Activated CD8-positive, alpha-beta memory T cell treated with anti-CD3 and anti-CD28 coated beads, Interleukin-2, amount 50 U/mL, for 24 hours (primary cell): ENCODE measurements at regions not wholly inside any gene's neighbourhood (a gene's known extent, or its start where the extent isn't known, plus 50 kb on each side); places are given as distances from the start of the nearest gene placed in this dataset.
"Not testable (repeated sequence)": the region's sequence is repeated elsewhere in the genome, so short reads cannot be mapped to it uniquely, and the experiment has no call there.

ENCODE experiments used
- DNase-seq: peaks from one replicate; pipeline ENCODE4 v3.0.0-alpha.2; 2020; ENCODE audit errors: extremely low read depth

DNA sequence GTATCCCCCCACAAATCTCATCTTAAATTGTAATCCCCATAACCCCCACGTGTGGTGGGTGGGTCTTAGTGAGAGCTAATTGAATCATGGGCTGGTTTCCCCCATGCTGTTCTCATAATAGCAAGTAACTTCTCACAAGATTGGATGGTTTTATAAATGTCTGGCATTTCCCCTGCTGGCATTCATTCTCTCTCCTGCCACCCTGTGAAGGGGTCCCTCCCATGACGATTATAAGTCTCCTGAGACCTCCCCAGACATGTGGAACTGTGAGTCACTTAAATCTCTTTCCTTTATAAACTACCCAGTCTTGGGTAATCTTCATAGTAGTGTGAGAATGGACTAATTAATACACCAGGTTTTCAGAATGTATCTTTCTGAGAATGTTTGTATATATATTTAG is 1159.4 kb downstream of the FAM181B start:
- DNase-seq, result no peak

DNA sequence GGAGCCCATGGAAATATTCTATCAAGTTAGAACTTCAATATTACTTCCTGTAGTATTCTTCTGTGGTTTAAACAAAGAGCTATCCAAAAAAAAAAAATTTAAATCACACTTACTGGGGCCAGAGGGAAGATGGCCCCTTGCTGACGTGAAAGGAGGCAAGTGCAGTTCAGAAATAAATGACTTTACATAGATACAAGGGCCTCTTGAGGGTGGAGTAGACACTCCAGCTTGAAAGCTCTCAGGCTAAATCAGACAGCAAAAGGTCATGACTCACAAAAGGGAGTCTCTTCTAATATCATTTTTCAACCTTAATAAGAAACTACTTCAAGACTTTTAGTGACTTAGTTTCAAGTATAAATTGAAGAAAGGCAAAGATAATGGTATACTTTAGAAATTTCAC is 1160.3 kb downstream of the FAM181B start:
- no peak for DNase-seq

DNA sequence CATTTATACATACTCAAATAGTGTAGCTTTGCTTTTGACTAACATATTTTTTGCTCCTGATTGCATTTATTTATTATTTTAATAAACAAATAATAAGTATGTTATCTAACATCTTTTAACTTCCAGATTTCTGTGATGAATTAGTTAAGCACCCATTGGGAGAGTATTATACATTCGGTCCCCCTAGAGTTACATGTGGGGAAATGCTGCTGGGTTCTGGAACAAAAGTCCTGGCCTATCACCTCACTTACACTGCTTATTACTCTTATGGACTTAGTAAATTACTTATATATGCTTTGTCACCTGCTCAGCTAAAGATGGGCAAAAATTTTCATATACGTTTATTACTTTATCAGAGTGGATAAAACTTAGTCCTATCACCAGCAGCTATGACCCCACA is 1163.0 kb downstream of the FAM181B start:
- no peak for DNase-seq

DNA sequence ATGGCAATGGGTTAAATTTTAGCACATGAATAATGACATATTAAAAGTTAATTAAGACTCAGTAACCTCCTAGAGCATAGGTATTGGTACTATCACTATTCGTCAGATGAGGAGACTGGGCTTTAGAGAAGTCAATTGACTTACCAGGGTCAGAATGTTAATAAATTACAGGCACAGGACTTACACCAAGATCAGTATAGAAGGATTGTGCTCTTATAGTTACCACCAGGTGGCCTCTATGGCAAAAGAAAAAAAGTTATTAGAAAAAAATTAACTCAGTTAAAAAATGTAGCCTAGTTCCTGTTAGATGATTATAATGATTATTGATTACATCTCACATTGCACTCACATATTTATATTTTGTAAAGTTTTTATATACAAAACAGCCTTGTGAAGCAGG is 1163.7 kb downstream of the FAM181B start:
- DNase-seq, result no peak

DNA sequence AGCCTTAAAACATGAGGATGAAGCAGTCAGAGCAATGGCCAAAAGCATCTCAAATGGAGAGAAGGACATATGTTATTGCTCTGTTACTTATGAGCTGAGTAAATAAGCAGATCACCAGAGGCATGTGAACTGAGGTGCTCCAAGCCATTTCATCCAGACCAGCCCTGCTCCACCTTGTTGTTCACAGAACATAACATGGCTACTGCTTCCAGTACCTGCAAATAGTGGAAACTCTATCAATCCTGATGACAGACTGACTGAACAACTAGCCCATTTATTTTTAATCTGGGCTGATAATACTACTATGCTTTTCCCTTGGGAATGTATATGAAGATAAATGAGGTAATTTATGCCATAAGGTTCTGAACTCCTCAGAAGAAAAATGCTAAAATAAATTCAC is 1164.7 kb downstream of the FAM181B start:
- no peak for DNase-seq

DNA sequence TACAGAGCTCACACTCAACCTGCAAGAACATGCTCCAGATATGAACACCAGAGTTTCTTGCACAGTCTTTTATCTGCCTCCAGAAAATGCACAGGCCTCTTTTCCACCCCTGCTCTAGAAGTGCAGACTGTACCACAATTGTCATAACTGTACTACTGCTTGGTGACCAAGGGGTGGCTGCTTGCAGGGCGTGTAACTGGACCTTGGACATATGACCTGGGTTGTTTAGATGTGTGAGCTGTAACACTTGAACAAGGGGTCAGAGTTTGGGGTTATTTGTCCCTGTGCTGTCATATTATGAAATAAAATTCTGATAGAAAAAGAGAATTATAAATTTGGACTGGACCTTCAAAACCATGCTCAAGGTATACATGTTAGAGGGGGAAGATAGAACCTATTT is 1185.5 kb downstream of the FAM181B start:
- no peak for DNase-seq

DNA sequence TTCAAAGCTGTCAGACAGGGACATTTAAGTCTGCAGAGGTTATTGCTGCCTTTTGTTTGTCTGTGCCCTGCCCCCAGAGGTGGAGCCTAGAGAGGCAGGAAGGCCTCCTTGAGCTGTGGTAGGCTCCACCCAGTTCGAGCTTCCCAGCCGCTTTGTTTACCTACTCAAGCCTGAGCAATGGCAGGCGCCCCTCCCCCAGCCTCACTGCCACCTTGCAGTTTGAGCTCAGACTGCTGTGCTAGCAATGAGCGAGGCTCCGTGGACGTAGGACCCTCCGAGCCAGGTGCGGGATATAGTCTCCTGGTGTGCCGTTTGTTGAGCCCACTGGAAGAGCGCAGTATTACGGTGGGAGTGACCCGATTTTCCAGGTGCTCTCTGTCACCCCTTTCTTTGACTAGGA is 1193.9 kb downstream of the FAM181B start:
- DNase-seq, result not testable (repeated sequence)

DNA sequence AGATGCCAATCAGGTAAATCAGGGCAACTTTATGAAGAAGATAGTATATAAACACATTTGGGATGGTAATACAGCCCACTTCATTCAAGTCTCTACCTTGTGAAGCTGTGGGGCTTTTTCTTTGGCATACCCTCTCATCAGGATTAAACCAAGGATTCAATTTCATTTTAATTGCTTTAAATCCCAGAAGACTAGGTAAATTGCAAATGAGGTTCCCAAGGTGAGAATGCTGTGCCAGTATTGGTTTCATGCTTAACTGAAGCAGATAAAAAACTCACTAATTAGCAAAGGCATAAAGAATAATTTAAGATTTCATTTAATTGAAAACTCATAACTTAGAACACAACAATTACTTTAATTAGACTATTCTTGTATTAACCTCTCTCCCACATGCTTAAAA is 1218.1 kb downstream of the FAM181B start:
- DNase-seq, result no peak

DNA sequence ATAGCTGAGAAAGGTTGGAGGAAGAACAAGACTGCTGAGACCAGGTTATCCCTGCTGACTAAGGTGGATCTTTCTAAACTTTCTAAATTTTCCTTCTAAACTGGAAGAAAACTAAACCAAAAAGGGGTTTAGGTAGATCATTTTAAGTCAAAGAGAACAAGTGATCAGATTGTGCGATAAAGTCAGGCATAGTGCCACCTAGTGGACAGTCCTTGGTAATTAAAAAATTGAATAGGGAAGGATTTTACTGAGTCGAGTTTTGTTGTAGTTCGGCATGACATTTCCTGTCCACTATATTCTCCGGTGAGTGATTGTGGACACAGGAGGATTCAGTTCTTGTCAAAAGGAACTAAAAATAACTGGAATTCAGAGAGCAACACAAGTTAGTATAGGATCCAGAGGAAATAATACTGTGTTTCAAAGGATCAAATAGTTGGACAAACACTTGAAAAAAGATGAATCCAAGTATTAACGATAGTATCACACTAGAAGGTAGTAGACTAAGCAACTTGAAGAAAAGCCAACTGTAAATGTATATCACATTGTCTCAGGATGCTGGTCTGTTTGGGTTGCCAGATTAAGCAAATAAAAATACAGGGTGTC is 1236.4 kb downstream of the FAM181B start:
- DNase-seq, result no peak

DNA sequence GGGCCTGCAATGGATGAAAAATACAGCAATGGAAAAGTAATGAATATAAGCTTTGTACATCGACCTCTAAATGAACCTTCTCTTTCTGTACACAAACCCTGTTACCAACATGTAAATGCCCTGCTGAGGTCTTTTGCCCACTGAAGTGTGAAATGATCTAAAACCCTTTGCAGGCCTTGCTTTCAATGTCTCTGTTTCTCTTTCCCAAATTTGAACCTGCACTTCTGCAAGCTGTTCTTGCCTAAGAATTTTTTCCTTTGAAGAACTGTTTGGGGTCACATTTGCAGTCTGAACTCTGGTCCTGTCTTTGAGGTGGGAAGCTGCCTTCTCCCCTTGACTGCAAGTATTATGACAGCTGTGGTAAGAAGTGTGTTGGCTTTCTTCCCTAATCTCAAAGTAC is 1237.1 kb downstream of the FAM181B start:
- no peak for DNase-seq

DNA sequence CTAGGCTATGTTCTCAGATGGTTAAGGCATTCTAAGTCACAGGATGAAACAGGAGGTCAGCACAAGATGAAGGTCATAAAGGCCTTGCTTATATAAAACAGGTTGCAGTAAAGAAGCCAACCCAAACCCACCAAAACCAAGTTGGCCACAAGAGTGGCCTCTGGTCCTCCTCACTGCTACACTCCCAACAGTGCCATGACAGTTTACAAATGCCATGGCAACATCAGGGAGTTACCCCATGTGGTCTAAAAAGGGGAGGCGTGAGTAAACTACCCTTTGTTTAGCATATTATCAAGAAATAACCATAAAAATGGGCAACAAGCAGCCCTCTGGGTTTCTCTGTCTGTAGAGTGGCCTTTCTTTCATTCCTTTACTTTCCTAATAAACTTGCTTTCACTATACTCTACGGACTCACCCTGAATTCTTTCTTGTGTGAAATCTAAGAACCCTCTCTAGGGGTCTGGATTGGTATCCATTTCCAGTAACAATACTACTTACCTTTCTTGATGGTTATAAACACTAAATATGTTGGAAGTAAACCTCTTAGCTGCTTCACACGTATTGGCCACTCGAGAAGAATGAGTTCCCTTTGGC is 1237.9 kb downstream of the FAM181B start:
- DNase-seq, result no peak

DNA sequence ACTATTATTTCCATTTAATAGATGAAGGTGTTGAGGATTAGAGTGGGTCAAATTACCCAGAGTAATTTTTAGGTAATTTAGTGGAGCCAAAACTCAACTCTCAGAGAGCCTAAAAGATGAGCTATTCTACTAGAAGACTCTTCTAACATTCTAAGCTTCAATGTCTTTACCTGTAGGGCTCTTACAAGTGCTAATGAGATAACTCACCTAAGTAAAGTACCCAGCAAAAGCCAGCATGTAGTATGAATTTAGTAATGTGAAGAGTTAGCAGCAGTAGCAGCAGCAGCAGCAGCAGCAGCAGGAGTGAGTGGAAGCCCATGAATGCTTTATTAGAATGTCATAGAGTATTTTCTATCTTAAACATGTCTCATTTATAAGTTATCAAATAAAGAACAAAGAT is 1239.2 kb downstream of the FAM181B start:
- DNase-seq, result no peak

DNA sequence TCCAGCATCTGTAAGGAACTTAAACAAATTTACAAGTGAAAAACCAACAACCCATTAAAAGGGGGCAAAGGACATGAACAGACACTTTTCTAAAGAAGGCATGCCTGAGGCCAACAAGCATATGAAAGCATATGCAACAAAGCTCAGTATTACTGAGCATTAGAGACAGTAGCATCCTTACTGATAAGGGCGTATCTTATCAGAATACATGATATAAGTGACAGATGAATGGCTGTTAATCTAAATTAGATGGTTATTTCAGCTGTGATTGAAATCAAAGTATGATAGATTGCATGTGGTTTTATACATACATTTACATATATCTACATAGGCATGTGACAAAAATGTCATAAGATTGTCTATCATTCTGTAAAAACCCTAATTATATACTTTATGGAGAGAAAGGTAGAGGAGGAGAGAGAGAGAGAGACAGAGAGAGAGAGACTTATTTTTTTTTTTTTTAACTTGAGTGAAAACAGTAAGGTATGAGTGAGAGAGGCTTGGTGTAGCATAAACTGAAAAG is 1240.7 kb downstream of the FAM181B start:
- DNase-seq, result no peak

DNA sequence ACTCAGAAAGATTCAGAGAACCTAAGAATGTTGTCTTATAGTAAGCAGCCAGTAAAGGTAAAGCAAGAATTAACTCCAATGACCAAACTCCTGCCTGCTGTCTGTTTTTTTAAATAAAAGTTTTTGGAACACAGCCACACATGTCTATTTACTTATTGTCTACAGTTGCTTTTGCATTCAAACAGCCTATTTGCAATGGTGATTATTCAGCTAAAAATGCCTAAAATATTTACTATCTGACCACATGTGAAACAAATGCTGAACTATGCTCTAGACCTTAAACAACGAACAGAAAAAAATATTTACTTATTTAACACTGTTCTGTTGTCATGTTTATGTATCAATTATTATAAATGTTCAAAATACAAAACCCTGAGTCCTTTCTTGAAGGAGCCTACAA is 1246.6 kb downstream of the FAM181B start:
- no peak for DNase-seq

DNA sequence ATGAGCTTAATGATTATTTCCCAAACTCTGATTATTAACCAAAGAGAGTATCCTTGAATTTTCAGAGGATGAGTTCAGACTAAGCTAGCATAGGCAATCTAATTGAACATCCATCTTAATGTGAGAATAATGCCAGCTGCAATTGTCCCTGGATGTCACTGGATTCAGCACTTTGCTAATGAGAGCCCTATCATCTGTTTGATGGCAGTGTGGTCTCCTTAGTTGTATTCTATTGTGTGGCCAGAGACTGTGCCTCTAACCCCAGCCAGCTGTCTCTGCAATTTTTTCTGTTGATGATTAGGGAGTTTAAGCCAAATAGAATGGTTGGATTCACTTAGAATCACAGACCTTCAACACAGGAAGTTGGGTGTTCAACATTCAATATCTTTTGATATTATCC is 1249.5 kb downstream of the FAM181B start:
- DNase-seq, result no peak

DNA sequence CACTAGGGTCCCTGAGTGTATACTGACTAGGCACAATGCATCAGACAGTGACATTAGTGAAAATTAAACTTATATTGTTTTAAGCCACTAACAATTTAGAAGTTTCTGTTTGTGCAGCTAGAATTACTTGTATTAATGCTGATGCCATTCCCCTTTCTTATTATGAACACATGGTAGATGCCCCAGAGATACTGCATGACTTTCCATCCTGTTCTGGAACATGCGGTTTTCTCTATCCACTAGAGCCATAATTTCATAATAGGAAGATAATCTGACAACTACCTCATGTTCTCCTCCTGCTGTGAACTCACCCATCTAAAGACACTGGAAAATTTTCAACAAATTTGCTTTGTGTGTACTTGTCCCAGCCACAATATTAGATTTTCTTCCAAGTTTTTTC is 1256.4 kb downstream of the FAM181B start:
- no peak for DNase-seq

DNA sequence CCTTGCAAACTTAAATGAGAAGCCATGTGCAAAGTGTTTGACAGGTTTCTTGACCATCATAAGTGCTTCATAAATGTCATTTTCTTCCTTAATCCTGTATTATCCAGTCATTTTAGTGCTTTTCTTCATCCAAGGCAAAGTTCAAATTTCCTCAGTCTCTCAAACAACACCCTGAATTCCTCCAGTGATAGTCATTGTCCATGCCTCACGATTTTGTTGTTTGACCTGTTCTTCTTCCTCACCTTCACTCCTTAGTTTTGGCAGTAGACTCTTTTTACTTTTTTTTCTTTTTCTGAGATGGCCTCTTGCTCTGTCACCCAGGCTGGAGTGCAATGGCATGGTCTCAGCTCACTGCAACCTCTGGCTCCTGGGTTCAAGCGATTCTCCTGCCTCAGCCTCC is 1257.3 kb downstream of the FAM181B start:
- DNase-seq, result no peak

DNA sequence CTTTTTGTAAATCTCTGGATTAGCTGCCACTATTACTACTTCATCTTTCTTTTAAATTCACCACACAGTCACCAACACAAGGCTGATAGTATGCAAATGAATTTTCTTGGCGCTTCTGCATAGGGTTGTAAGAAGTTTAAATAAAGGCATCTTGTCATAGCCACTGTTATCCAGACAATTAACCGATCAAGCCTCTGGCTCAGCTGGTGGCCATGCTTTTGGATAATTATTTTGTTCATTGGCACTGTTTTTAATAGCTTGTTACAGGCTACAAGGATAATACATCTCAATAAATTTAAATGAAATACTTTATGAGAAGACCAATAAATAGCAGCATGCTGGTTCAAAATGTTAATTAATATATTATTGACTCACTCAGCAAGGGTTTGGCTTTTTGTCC is 1261.0 kb downstream of the FAM181B start:
- DNase-seq, result no peak

DNA sequence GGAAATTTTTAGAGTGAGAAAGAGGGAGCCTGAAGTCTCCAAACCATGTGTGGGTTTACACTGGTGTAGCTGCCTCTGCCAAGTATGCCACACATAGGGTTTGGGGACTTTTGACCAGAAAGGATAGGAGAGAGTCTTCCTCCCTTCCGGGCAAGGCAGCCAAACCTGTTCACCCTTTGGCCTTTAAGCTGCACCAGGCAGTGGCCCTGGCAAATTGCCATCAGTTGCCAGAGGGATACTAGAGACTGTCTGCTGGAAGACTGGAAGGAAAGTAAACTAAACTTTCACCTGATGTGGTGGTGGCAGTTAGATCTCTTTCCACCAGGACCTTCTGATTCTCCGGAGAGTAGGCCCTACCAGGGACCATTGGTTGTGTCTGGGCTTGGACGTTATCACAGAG is 1263.2 kb downstream of the FAM181B start:
- DNase-seq, result no peak

DNA sequence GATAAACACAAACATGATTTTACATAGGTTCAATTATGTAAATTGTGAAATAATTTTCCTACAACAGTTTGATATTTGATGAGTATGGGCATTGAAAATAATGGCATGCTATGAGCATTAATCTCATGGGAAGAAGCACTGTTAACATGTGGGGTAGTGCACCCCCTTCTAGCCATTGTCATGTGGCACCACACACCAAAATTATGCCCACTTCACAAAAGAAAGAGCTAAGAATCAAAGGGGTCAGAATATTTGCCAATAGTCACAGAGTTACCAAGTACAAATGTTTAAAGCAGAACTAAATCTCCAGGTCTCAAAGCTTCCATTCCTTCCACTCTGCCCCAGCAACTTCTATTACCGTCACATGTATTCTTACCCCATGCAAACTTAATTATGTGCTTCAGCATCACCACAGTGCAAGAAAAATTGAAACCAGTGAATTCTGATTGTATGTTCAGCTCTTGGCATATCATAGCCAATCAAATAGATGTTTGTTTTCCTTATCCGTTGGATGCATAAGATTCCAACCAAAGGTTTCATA is 1273.8 kb downstream of the FAM181B start:
- no peak for DNase-seq

DNA sequence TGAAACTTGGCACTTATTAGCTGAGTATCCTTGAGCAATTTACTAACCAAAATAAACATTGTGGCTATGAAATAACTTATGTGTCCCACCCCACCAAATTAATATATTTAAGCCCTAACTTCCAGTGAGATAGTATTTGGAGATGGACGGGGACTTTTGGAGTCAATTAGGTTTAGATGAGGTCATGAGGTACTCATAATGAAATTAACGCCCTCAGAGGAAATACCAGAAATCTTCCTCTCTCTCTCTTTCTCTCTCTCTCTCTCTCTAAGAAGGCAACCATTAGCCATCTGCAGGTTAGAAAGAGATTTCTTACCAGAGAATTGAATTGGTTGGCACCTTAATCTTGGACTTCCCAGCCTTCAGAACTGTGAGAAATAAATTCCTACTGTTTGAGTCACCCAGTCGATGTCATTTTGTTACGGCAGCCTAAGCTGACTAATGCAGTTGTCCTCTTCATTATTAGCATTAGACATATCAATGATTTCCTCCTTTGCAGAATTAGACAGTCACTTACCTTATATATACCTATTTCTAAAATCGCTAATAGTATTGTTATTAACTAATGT is 1284.0 kb downstream of the FAM181B start:
- no peak for DNase-seq

DNA sequence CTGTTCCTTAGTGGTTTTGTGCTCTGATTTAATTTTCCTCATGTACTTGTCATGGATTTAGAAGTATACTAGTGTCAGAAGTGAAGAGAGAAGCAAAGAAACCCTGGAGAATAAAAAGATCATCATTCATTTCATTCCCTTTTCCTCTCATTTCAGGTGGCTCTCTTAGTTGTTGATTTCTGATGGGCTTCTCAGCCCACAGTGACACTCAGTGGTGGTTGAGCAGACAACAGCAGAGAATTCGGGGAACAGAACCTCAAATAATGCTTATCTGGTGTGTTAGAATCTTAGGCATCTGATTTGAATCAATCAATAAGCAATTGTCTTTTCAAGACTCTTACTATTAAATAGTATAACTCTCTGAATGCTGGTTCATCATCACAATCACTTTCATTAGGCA is 1289.4 kb downstream of the FAM181B start:
- no peak for DNase-seq

DNA sequence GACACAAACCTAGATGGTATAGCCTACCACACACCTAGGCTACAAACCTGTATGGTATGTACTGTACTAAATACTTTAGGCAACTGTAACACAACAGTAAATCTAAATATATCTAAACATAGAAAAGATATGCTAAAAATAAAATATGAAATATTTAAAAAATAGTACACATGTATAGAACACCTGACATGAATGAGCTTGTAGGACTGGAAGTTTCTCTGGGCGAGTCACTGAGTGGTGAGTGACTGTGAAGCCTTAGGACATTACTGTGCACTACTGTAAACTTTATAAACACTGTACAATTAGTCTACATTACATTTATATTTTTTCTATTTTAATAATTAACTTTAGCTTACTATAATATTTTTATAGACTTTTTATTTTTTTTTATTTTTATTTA is 1301.3 kb downstream of the FAM181B start:
- DNase-seq, result no peak
